ENCODE measurements at regions not wholly inside any gene's neighbourhood (a gene's known extent, or its start where the extent isn't known, plus 50 kb on each side); places are given as distances from the start of the nearest gene placed in this dataset.

DNA sequence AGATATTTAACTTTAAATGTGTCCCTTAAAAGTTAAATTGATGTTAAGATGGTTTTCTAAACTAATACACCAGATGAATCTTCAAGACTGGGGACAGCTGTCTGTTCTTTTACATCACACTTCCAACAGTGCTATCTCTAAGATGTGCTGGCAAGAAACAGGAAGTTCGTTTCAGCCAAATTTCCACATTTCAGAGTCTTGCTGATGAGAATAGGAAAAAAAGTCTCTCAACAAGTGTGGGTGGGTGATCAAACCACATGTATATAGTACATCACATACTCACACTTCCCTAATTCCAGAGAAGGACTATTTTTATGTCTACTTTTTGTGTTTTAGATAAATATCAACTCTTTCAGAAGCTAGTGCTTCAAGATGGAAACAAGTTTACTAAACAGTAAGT, 1712.8 kb upstream of the TMEFF2 start:
- no peak for TF ChIP-seq ZNF382 (CRISPR knock-in tag; IDR thresholded peaks at IDR 0.05; ENCODE audit: borderline replicate concordance)
- no peak for TF ChIP-seq ZNF3 (CRISPR knock-in tag; IDR thresholded peaks at IDR 0.05)
- TF ChIP-seq, protein P1, sequence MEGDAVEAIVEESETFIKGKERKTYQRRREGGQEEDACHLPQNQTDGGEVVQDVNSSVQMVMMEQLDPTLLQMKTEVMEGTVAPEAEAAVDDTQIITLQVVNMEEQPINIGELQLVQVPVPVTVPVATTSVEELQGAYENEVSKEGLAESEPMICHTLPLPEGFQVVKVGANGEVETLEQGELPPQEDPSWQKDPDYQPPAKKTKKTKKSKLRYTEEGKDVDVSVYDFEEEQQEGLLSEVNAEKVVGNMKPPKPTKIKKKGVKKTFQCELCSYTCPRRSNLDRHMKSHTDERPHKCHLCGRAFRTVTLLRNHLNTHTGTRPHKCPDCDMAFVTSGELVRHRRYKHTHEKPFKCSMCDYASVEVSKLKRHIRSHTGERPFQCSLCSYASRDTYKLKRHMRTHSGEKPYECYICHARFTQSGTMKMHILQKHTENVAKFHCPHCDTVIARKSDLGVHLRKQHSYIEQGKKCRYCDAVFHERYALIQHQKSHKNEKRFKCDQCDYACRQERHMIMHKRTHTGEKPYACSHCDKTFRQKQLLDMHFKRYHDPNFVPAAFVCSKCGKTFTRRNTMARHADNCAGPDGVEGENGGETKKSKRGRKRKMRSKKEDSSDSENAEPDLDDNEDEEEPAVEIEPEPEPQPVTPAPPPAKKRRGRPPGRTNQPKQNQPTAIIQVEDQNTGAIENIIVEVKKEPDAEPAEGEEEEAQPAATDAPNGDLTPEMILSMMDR (CRISPR knock-in tag; IDR thresholded peaks at IDR 0.05) = no peak
- TF ChIP-seq ATM (IDR thresholded peaks at IDR 0.05; ENCODE audit: borderline replicate concordance) = no peak
- TF ChIP-seq ZBTB21 (CRISPR knock-in tag; IDR thresholded peaks at IDR 0.05) = no peak
- no peak for TF ChIP-seq CBX5 (CRISPR knock-in tag; IDR thresholded peaks at IDR 0.05; ENCODE audit: borderline replicate concordance)
- no peak for TF ChIP-seq STAT5B (CRISPR knock-in tag; IDR thresholded peaks at IDR 0.05)
- no peak for TF ChIP-seq ATF7 (IDR thresholded peaks at IDR 0.05)
- TF ChIP-seq ATF7 (CRISPR knock-in tag; IDR thresholded peaks at IDR 0.05) = no peak
- no peak for TF ChIP-seq FOSL2 (CRISPR knock-in tag; IDR thresholded peaks at IDR 0.05)
